BE2C (cell line): ENCODE measurements at regions not wholly inside any gene's neighbourhood (a gene's known extent, or its start where the extent isn't known, plus 50 kb on each side); places are given as distances from the start of the nearest gene placed in this dataset.
A peak's percentile ranks its signal among the peaks of the same experiment; 100 is the strongest.

ENCODE experiments used
- DNase-seq: peaks from one replicate; pipeline ENCODE4 v3.0.0-alpha.2; 2020
- H3K27me3 ChIP-seq: fragments of 250-450 bp; sonication (Bioruptor Pico); 2 replicates; pipeline ENCODE4 v1.5.1; 2020; ENCODE audit warnings: mild to moderate bottlenecking
- H3K36me3 ChIP-seq: fragments of 250-450 bp; sonication (Bioruptor Pico); 2 replicates; pipeline ENCODE4 v1.5.1; 2020; ENCODE audit warnings: mild to moderate bottlenecking
- H3K4me1 ChIP-seq: fragments of 250-450 bp; sonication (Bioruptor Pico); 2 replicates; pipeline ENCODE4 v1.5.1; 2020
- H3K4me3 ChIP-seq: 2 replicates; pipeline ENCODE4 v1.5.1; 2011; ENCODE audit warnings: low read depth, low read length
- H3K9me3 ChIP-seq: fragments of 250-450 bp; sonication (Bioruptor Pico); 2 replicates; pipeline ENCODE4 v1.5.1; 2020
- CTCF ChIP-seq: IDR thresholded peaks from 2 replicates; pipeline ENCODE4 v1.5.1; 2012; ENCODE audit warnings: mild to moderate bottlenecking, low read depth, low read length

GRCh38 chr6:146872426-146872785 lies 273.6 kb downstream of the ADGB start:
- DNase-seq = no peak
- Histone ChIP-seq H3K4me3 (no peak overlapping the region), H3K36me3 (no peaks in the 10 kb centered on the region), H3K9me3 (no peaks in the 10 kb centered on the region), H3K27me3 (no peaks in the 10 kb centered on the region), H3K4me1 (peaks cover 43% of the 10 kb centered on the region)
- TF ChIP-seq CTCF = no peak

GRCh38 chr6:146874278-146875018 lies 275.7 kb downstream of the ADGB start:
- no peak for DNase-seq
- no peak overlapping the region for H3K4me3 ChIP-seq
- H3K9me3 ChIP-seq = no peaks in the 10 kb centered on the region
- H3K27me3 ChIP-seq = no peaks in the 10 kb centered on the region
- no peaks in the 10 kb centered on the region for H3K36me3 ChIP-seq
- peaks cover 51% of the 10 kb centered on the region for H3K4me1 ChIP-seq
- no peak for TF ChIP-seq CTCF

- Histone ChIP-seq H3K4me1 (peaks cover 51% of the 10 kb centered on the region), H3K4me3 (peak overlapping the region; percentile 41), H3K9me3 (no peaks in the 10 kb centered on the region), H3K27me3 (no peaks in the 10 kb centered on the region), H3K36me3 (no peaks in the 10 kb centered on the region)
- no peak for DNase-seq
- no peak for TF ChIP-seq CTCF
Measured at GRCh38 chr6:146875927-146876270, 277.1 kb downstream of the ADGB start.

- peak overlapping the region; percentile 41 for H3K4me3 ChIP-seq
- H3K36me3 ChIP-seq = no peaks in the 10 kb centered on the region
- no peaks in the 10 kb centered on the region for H3K27me3 ChIP-seq
- no peaks in the 10 kb centered on the region for H3K9me3 ChIP-seq
- TF ChIP-seq CTCF = no peak
- peaks cover 51% of the 10 kb centered on the region for H3K4me1 ChIP-seq
- DNase-seq = peak; percentile 78
Measured at GRCh38 chr6:146876271-146877151, 277.7 kb downstream of the ADGB start.

GRCh38 chr6:146878168-146878951 lies 279.6 kb downstream of the ADGB start:
- no peak for DNase-seq
- H3K36me3 ChIP-seq = no peaks in the 10 kb centered on the region
- no peak for TF ChIP-seq CTCF
- H3K27me3 ChIP-seq = no peaks in the 10 kb centered on the region
- no peak overlapping the region for H3K4me3 ChIP-seq
- H3K9me3 ChIP-seq = no peaks in the 10 kb centered on the region
- H3K4me1 ChIP-seq = peaks cover 48% of the 10 kb centered on the region
